IPS-18a (cell line): ENCODE measurements at regions not wholly inside any gene's neighbourhood (a gene's known extent, or its start where the extent isn't known, plus 50 kb on each side); places are given as distances from the start of the nearest gene placed in this dataset.

Experiments
- H3K27ac ChIP-seq: one replicate; pipeline ENCODE4 v1.5.1; 2013; ENCODE audit warnings: low read length
- H3K27me3 ChIP-seq: one replicate; pipeline ENCODE4 v1.6.1; 2013; ENCODE audit warnings: mild to moderate bottlenecking, low read length; ENCODE audit not compliant: control insufficient read depth, insufficient read depth
- H3K36me3 ChIP-seq: one replicate; pipeline ENCODE4 v1.6.1; 2013; ENCODE audit warnings: low read depth, low read length; ENCODE audit not compliant: control insufficient read depth
- H3K4me1 ChIP-seq: one replicate; pipeline ENCODE4 v1.6.1; 2013; ENCODE audit warnings: low read depth, low read length; ENCODE audit not compliant: control insufficient read depth
- H3K4me3 ChIP-seq: one replicate; pipeline ENCODE4 v1.5.1; 2013; ENCODE audit warnings: low read length
- H3K9ac ChIP-seq: one replicate; pipeline ENCODE4 v1.6.1; 2013; ENCODE audit warnings: mild to moderate bottlenecking, low read length, moderate library complexity
- H3K9me3 ChIP-seq: one replicate; pipeline ENCODE4 v1.6.1; 2013; ENCODE audit warnings: low read depth, low read length; ENCODE audit not compliant: control insufficient read depth

- H3K27ac ChIP-seq: no peak overlapping the region
- H3K9ac ChIP-seq: no peak overlapping the region
- no peak overlapping the region for H3K4me3 ChIP-seq
- no peaks in the 10 kb centered on the region for H3K36me3 ChIP-seq
- no peaks in the 10 kb centered on the region for H3K4me1 ChIP-seq
- H3K27me3 ChIP-seq: no peaks in the 10 kb centered on the region
- peaks cover 16% of the 10 kb centered on the region for H3K9me3 ChIP-seq
Observed at GRCh38 chrX:34576864-34577263, 80.2 kb downstream of the TMEM47 start.

- no peak overlapping the region for H3K9ac ChIP-seq
- no peak overlapping the region for H3K27ac ChIP-seq
- H3K9me3 ChIP-seq: peaks cover 12% of the 10 kb centered on the region
- no peak overlapping the region for H3K4me3 ChIP-seq
- peaks cover 13% of the 10 kb centered on the region for H3K4me1 ChIP-seq
- H3K27me3 ChIP-seq: no peaks in the 10 kb centered on the region
- no peaks in the 10 kb centered on the region for H3K36me3 ChIP-seq
Observed at GRCh38 chrX:34565981-34566380, 91.1 kb downstream of the TMEM47 start.

GRCh38 chrX:34563804-34564203 lies 93.3 kb downstream of the TMEM47 start:
- Histone ChIP-seq H3K27ac (no peak overlapping the region), H3K4me3 (no peak overlapping the region), H3K27me3 (no peaks in the 10 kb centered on the region), H3K9me3 (peaks cover 9% of the 10 kb centered on the region), H3K4me1 (peaks cover 23% of the 10 kb centered on the region), H3K9ac (no peak overlapping the region), H3K36me3 (no peaks in the 10 kb centered on the region)

GRCh38 chrX:34563061-34563460 lies 94.0 kb downstream of the TMEM47 start:
- Histone ChIP-seq H3K4me3 (no peak overlapping the region), H3K36me3 (no peaks in the 10 kb centered on the region), H3K9me3 (peaks cover 5% of the 10 kb centered on the region), H3K27ac (no peak overlapping the region), H3K4me1 (peaks cover 30% of the 10 kb centered on the region), H3K9ac (no peak overlapping the region), H3K27me3 (no peaks in the 10 kb centered on the region)

- Histone ChIP-seq H3K9ac (no peak overlapping the region), H3K9me3 (peaks cover 5% of the 10 kb centered on the region), H3K4me1 (peaks cover 35% of the 10 kb centered on the region)
Observed at GRCh38 chrX:34562006-34562405, 95.1 kb downstream of the TMEM47 start.

GRCh38 chrX:34560180-34560579 lies 96.9 kb downstream of the TMEM47 start:
- no peak overlapping the region for H3K4me3 ChIP-seq
- H3K9ac ChIP-seq: no peak overlapping the region
- peaks cover 33% of the 10 kb centered on the region for H3K4me1 ChIP-seq
- peaks cover 5% of the 10 kb centered on the region for H3K9me3 ChIP-seq
- H3K36me3 ChIP-seq: no peaks in the 10 kb centered on the region
- H3K27me3 ChIP-seq: no peaks in the 10 kb centered on the region
- no peak overlapping the region for H3K27ac ChIP-seq

More at GRCh38 chrX:34562006-34562405, 95.1 kb downstream of the TMEM47 start:
- no peak overlapping the region for H3K27ac ChIP-seq
- no peaks in the 10 kb centered on the region for H3K27me3 ChIP-seq
- no peak overlapping the region for H3K4me3 ChIP-seq
- no peaks in the 10 kb centered on the region for H3K36me3 ChIP-seq

GRCh38 chrX:34559325-34559724 lies 97.8 kb downstream of the TMEM47 start:
- Histone ChIP-seq H3K9ac (no peak overlapping the region), H3K9me3 (no peaks in the 10 kb centered on the region), H3K4me3 (no peak overlapping the region), H3K27me3 (no peaks in the 10 kb centered on the region), H3K27ac (no peak overlapping the region), H3K36me3 (no peaks in the 10 kb centered on the region), H3K4me1 (peaks cover 29% of the 10 kb centered on the region)

GRCh38 chrX:34557733-34558132 lies 99.4 kb downstream of the TMEM47 start:
- Histone ChIP-seq H3K9me3 (peaks cover 3% of the 10 kb centered on the region), H3K4me1 (peaks cover 28% of the 10 kb centered on the region), H3K27me3 (no peaks in the 10 kb centered on the region), H3K36me3 (no peaks in the 10 kb centered on the region), H3K4me3 (peak overlapping the region; percentile 9), H3K27ac (no peak overlapping the region), H3K9ac (no peak overlapping the region)

- Histone ChIP-seq H3K27me3 (no peaks in the 10 kb centered on the region), H3K4me3 (no peak overlapping the region), H3K27ac (no peak overlapping the region), H3K36me3 (no peaks in the 10 kb centered on the region), H3K4me1 (peaks cover 32% of the 10 kb centered on the region), H3K9ac (no peak overlapping the region), H3K9me3 (peaks cover 10% of the 10 kb centered on the region)
Observed at GRCh38 chrX:34555481-34555880, 101.6 kb downstream of the TMEM47 start.

- H3K9ac ChIP-seq: no peak overlapping the region
- peaks cover 11% of the 10 kb centered on the region for H3K9me3 ChIP-seq
- no peaks in the 10 kb centered on the region for H3K4me1 ChIP-seq
- no peak overlapping the region for H3K4me3 ChIP-seq
- no peak overlapping the region for H3K27ac ChIP-seq
- no peaks in the 10 kb centered on the region for H3K36me3 ChIP-seq
- no peaks in the 10 kb centered on the region for H3K27me3 ChIP-seq
Observed at GRCh38 chrX:34546366-34546765, 110.7 kb downstream of the TMEM47 start.

GRCh38 chrX:34528081-34528480 lies 129.0 kb downstream of the TMEM47 start:
- no peaks in the 10 kb centered on the region for H3K4me1 ChIP-seq
- H3K36me3 ChIP-seq: no peaks in the 10 kb centered on the region
- no peak overlapping the region for H3K4me3 ChIP-seq
- H3K27ac ChIP-seq: no peak overlapping the region
- H3K9me3 ChIP-seq: peaks cover 3% of the 10 kb centered on the region
- H3K9ac ChIP-seq: no peak overlapping the region
- no peaks in the 10 kb centered on the region for H3K27me3 ChIP-seq

- peaks cover 3% of the 10 kb centered on the region for H3K9me3 ChIP-seq
- no peaks in the 10 kb centered on the region for H3K4me1 ChIP-seq
- no peaks in the 10 kb centered on the region for H3K27me3 ChIP-seq
- no peak overlapping the region for H3K27ac ChIP-seq
- no peak overlapping the region for H3K4me3 ChIP-seq
- H3K9ac ChIP-seq: no peak overlapping the region
- H3K36me3 ChIP-seq: no peaks in the 10 kb centered on the region
Observed at GRCh38 chrX:34521563-34521962, 135.5 kb downstream of the TMEM47 start.
